ENCODE measurements at regions not wholly inside any gene's neighbourhood (a gene's known extent, or its start where the extent isn't known, plus 50 kb on each side); places are given as distances from the start of the nearest gene placed in this dataset.

DNA sequence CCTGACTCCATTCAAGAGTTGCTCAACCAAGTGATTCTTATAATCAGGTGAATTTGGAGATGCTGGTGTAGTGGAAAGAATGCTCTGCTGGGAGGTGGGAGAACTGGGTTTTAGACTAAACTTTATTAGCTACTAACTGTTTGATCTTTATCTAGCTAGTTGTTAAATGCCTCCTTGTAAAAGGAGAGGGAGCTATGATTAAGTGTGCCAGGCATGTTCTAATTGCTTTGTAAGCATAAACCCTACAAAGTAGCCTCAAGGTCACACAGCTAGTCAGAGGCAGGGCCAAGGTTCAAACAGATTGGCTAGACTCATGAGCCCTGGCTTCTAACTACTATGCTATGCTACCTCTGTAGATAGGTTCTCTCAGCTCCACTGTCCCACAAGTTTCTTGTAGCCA lies 105.5 kb downstream of the NXPE2 start:
- TF ChIP-seq POLR2AphosphoS5 (IDR thresholded peaks at IDR 0.05) (no peak), POLR2A (IDR thresholded peaks at IDR 0.05) (no peak)
- TF ChIP-seq, protein P1, sequence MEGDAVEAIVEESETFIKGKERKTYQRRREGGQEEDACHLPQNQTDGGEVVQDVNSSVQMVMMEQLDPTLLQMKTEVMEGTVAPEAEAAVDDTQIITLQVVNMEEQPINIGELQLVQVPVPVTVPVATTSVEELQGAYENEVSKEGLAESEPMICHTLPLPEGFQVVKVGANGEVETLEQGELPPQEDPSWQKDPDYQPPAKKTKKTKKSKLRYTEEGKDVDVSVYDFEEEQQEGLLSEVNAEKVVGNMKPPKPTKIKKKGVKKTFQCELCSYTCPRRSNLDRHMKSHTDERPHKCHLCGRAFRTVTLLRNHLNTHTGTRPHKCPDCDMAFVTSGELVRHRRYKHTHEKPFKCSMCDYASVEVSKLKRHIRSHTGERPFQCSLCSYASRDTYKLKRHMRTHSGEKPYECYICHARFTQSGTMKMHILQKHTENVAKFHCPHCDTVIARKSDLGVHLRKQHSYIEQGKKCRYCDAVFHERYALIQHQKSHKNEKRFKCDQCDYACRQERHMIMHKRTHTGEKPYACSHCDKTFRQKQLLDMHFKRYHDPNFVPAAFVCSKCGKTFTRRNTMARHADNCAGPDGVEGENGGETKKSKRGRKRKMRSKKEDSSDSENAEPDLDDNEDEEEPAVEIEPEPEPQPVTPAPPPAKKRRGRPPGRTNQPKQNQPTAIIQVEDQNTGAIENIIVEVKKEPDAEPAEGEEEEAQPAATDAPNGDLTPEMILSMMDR (IDR thresholded peaks at IDR 0.05), result no peak
- no peak for DNase-seq (ENCODE audit: low spot score in 2 of 2)
- Histone ChIP-seq H3K9me3 (no peaks in the 10 kb centered on the region), H3K4me1 (no peaks in the 10 kb centered on the region), H3K4me3 (no peak overlapping the region), H3K27ac (no peak overlapping the region), H3K36me3 (no peaks in the 10 kb centered on the region), H3K27me3 (no peaks in the 10 kb centered on the region)
- intact Hi-C loops (cut with DNase I; ENCODE audit: low total_unique reads), result loop anchor here (10.0 kb wide), 1 partner anchor 1281 kb away; no protein-coding TSS in a partner anchor

DNA sequence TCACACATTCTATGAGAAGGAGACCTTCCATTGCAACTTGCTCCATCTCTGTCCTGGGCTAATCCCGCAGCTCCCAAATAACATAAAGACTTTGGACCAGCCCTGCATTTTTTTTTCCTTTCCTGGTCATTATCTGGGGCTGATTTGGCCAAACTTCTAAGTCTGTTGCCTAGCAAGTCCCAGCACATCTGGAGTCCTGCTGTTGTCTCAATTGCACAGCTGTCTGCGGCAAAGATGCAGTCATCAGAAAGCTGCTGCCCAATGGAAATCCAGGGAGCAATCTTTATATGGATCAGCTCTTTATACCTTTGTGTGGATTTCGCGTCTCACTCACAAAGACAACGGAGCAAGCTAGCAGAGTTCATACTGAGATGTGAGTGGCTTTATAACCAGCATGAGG lies 105.9 kb downstream of the NXPE2 start:
- Histone ChIP-seq H3K27me3 (no peaks in the 10 kb centered on the region), H3K4me3 (no peak overlapping the region), H3K4me1 (no peaks in the 10 kb centered on the region), H3K9me3 (no peaks in the 10 kb centered on the region), H3K36me3 (no peaks in the 10 kb centered on the region), H3K27ac (no peak overlapping the region)
- intact Hi-C loops (cut with DNase I; ENCODE audit: low total_unique reads), result loop anchor here (10.0 kb wide), 1 partner anchor 1281 kb away; no protein-coding TSS in a partner anchor
- DNase-seq (ENCODE audit: low spot score in 2 of 2), result no peak
- no peak for TF ChIP-seq POLR2AphosphoS5 (IDR thresholded peaks at IDR 0.05)
- TF ChIP-seq POLR2A (IDR thresholded peaks at IDR 0.05), result no peak
- TF ChIP-seq, protein P1 (IDR thresholded peaks at IDR 0.05), result no peak

DNA sequence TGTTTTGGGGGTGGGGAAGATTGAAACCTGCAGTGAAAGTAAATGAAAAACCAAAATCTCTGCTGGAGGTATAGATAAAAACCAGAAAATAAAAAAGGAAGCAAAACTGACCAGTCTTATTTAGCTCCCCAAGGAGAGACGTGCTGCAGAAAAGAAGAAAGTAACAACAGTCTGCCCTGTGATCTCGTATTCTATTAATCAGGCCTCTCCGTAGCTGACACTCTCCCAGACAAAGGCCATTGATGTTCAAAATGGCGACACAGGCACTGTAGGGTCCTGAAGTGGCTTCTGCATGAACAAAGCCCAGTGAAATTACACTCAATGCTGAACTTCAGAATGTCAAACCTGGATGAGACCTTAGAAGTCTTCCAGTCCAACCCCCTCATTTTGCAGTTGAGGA lies 106.6 kb downstream of the NXPE2 start:
- intact Hi-C loops (cut with DNase I; ENCODE audit: low total_unique reads), result loop anchor here (10.0 kb wide), 1 partner anchor 1280 kb away; no protein-coding TSS in a partner anchor
- TF ChIP-seq POLR2AphosphoS5 (IDR thresholded peaks at IDR 0.05), result no peak
- TF ChIP-seq POLR2A (IDR thresholded peaks at IDR 0.05), result no peak
- TF ChIP-seq, protein P1 (IDR thresholded peaks at IDR 0.05), result no peak
- no peak for DNase-seq (ENCODE audit: low spot score in 2 of 2)
- Histone ChIP-seq H3K4me1 (no peaks in the 10 kb centered on the region), H3K36me3 (no peaks in the 10 kb centered on the region), H3K27ac (no peak overlapping the region), H3K27me3 (no peaks in the 10 kb centered on the region), H3K4me3 (no peak overlapping the region), H3K9me3 (no peaks in the 10 kb centered on the region)

- Histone ChIP-seq H3K4me1 (no peaks in the 10 kb centered on the region), H3K4me3 (no peak overlapping the region), H3K9me3 (no peaks in the 10 kb centered on the region), H3K36me3 (no peaks in the 10 kb centered on the region), H3K27ac (no peak overlapping the region), H3K27me3 (no peaks in the 10 kb centered on the region)
- intact Hi-C loops (cut with DNase I; ENCODE audit: low total_unique reads), result loop anchor here (10.0 kb wide), 1 partner anchor 1279 kb away; no protein-coding TSS in a partner anchor
- TF ChIP-seq, protein P1 (IDR thresholded peaks at IDR 0.05), result no peak
- no peak for TF ChIP-seq POLR2A (IDR thresholded peaks at IDR 0.05)
- DNase-seq (ENCODE audit: low spot score in 2 of 2), result no peak
These were observed 107.5 kb downstream of the NXPE2 start for GRCh38 chr11:114785820-114786219.

GRCh38 chr11:114787126-114787525 lies 108.8 kb downstream of the NXPE2 start:
- intact Hi-C loops (cut with DNase I; ENCODE audit: low total_unique reads), result loop anchor here (10.0 kb wide), 1 partner anchor 1278 kb away; no protein-coding TSS in a partner anchor
- no peaks in the 10 kb centered on the region for H3K36me3 ChIP-seq
- no peak for DNase-seq (ENCODE audit: low spot score in 2 of 2)
- no peak overlapping the region for H3K4me3 ChIP-seq
- H3K27me3 ChIP-seq, result no peaks in the 10 kb centered on the region
- H3K9me3 ChIP-seq, result no peaks in the 10 kb centered on the region
- no peaks in the 10 kb centered on the region for H3K4me1 ChIP-seq
- TF ChIP-seq POLR2A (IDR thresholded peaks at IDR 0.05), result no peak
- no peak for TF ChIP-seq POLR2AphosphoS5 (IDR thresholded peaks at IDR 0.05)
- TF ChIP-seq, protein P1 (IDR thresholded peaks at IDR 0.05), result no peak
- no peak overlapping the region for H3K27ac ChIP-seq

Data from breast epithelium (tissue), 4 donors.